NCI-H345 treated with DMSO at 0.1 percent for 48 hours (cell line): ENCODE measurements at regions not wholly inside any gene's neighbourhood (a gene's known extent, or its start where the extent isn't known, plus 50 kb on each side); places are given as distances from the start of the nearest gene placed in this dataset.

Experiments used
- DNase-seq: peaks from one replicate; lab custom pipeline; 2025; ENCODE audit not compliant: unreplicated experiment; lab: John Stamatoyannopoulos, UW

DNA sequence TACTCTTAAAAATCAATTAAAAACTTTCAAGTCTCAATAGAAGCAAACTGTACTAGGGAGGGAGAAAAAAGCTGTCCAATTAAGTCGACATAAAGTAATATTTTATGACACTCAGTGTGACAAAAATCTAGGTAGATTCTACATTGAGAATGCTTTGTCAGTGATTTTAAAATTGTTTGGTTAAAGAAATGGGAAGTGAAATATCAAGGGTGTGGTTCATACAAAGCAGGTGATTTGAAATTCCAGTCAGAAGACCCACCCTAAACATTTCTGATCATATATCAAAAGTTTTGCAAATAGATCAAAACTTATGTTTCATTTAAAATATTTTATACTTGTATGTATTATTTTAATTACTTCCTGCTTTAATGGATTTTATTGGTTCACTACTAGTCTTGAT is 338.9 kb upstream of the DCC start:
- no peak for DNase-seq

GRCh38 chr18:52002600-52002999 is 337.4 kb upstream of the DCC start:
- no peak for DNase-seq

GRCh38 chr18:52007105-52007504 is 332.9 kb upstream of the DCC start:
- DNase-seq = no peak

DNA sequence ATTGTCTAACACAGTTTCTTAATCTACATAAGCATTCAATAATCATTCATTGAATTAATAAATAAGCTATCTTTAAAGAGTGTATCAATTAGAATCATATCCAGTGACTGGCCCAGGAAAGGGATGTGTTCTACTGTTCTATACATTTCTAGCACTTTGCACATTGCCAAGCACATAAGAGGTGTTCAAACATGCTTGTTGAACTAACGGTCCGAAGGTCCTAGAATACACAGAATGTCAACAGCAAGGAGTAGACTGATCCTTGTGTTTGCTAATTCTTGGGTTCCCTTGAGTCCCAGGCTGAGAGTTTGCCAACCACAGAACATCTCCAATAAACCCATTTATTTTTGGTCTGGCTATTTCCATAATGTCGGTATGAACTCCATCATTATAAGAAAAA is 331.7 kb upstream of the DCC start:
- no peak for DNase-seq

- DNase-seq = no peak
Observed at GRCh38 chr18:52008736-52009135, 331.3 kb upstream of the DCC start.

GRCh38 chr18:52009958-52010357 is 330.0 kb upstream of the DCC start:
- no peak for DNase-seq

- DNase-seq = no peak
Observed at GRCh38 chr18:52045946-52046675, 293.9 kb upstream of the DCC start.

- no peak for DNase-seq
Observed at GRCh38 chr18:52046842-52047241, 293.2 kb upstream of the DCC start.

DNA sequence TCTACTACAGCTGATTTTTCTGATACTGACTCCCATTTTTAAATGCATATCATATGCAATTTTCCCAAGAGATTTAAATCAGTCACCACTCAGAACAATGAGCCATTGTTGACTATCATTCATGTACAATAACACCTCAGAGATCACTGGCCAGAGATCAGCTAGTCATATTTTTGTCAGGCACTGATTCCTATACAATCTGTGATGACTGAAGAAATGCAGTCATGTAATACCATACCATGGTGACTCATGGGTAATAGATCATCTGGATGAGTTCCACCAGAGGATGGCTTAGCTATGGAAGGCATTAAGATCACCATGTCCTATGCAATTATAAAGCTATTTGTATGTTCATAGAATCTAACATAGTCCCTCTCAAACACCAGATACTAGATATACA is 285.7 kb upstream of the DCC start:
- DNase-seq = no peak

DNA sequence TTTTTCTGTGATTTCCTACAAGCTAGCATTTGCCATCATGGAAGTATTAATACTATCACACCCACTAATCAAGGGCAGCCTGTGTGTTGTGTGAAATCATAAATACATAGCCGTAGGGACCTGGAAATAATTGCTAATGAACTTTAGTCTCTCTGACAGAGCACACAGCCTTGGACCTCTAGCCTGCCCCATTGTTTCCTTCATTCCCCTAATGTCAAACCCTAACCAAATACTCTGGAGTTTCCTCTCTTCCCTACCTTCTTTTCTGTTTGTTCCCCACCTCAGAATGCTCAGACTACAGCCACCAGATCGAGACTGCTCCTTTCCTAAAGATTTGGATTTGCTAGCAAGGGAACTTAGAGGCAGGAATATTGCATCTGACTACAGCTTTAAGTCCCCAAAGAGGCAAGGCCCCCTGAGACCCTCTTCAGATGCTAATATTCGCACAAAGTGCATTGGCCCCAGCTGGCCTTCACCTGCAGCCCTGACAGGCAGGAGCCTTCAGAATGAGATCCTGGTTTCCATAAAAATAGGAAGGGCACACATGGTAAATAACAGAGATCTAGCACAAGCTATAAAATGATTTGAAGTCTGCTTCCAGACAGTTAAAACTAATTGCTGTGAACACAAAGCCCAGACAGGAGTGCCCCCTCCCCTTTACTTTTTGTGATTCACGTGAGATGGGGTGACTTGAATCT is 279.2 kb upstream of the DCC start:
- DNase-seq = no peak

DNA sequence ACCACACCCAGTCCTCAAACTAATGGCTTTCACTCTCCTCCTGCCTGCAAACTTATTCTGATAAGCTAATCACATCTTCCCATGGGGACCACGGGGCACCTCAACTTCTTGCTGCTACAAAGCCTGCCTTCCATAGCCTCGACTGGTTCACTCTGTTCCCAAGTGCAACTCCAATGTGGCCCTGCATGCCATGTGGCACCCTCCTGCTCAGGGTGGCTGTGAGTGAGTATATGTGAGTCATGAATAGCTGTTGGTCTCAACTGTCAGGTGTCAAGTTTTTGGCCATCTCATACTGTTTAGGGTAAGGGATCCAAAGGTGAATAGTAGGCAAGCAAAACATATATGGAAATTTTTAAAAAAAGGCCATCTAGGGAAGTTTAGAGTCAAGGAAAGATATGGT is 276.1 kb upstream of the DCC start:
- no peak for DNase-seq

- DNase-seq = no peak
Observed at GRCh38 chr18:52069201-52069600, 270.8 kb upstream of the DCC start.

DNA sequence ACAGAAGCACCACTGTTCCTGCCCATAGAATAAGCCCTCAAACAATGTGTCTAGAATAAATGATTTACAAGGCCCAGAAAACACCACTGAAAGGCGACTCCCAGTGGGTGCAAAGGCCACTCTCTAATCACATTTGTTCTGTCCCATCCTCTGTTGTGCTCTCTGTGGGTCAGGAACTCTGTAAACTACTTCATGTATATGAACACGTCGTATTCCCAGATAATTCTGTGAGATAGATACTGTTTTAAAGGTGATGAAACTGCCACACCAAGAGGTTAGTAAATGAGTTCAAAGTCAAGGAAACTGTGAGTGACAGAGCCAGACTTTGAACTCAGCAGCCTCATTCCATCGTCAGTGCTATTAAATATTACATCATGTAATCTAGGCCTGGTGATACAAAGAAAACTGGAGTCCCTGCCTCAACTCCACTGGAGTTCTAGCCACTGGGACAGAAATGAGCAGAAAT is 269.7 kb upstream of the DCC start:
- no peak for DNase-seq

- no peak for DNase-seq
Observed at GRCh38 chr18:52077251-52077983, 262.6 kb upstream of the DCC start.

- DNase-seq = no peak
Observed at GRCh38 chr18:52082246-52082645, 257.8 kb upstream of the DCC start.

DNA sequence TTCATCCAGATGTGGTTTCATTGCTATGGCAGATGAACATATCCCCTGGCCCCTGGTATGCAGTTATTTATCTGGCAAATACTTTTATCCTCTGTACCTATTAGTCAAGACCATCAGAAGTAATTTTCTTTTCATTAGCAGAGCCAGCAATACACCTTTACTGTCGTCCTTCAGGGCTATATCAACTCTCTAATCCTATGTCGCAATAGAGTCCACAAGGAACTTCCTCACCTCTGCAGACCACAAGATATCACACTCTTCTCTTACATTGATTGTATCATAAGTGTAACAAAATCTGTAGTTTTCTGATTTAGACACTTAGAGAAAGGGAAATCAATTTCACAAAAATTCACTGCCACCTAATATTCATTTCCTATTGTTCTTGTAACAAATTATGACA is 252.9 kb upstream of the DCC start:
- no peak for DNase-seq

DNA sequence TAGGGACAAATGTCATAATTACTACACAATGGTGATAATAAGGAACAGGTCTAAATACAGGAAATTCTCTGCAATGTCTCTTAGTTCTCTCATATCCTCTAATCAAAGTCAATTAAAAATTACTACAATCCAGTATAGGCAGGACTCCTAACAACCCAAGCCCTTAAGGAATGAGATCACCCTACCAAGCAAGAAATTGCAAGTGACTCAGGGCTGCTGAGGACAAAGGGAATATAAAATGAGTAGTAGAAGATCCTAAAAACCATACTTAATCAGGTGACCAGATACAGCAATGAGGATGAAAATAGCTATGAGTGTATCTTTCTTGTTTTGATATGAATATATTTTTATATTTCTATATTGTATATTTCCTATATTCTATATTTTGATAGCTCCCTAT is 250.0 kb upstream of the DCC start:
- DNase-seq = no peak

DNA sequence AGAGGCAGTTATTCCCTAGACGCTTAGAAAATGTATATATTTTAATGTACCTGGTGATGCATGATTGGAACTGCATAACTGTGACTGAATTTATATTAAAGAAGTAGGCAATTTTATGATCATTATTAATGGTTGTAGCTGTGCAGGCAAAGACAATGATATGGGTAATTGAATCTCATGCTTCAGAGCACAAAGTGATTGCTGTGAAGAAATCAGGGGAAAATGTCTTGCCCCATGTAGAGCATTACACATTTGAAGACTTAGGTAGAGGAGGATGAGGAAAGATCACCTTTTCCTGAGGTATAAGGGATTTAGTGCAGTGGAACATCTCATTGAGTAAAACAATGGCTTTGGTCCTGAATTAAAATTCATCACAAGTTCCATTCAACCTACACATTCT is 246.8 kb upstream of the DCC start:
- no peak for DNase-seq

GRCh38 chr18:52118684-52119083 is 221.3 kb upstream of the DCC start:
- no peak for DNase-seq

- no peak for DNase-seq
Observed at GRCh38 chr18:52130624-52131301, 209.2 kb upstream of the DCC start.

DNA sequence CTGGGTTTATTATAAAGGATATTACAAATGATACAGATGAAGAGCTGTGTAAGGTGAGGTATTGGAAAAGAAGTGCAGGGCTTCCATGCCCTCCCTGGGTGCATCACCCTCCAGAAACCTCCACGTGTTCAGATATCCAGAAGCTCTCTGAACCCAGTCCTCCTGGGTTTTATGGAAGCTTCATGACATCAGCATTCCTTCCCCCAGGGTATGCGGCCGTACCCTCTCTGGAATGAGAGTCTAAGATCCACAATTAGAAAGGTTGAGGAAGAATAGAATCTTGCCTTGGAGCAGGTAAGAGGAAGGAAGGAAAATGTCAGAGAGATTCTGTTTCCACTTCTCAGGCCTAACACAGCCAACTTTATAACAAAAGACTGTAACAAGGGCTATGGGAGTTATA is 208.2 kb upstream of the DCC start:
- DNase-seq = no peak

DNA sequence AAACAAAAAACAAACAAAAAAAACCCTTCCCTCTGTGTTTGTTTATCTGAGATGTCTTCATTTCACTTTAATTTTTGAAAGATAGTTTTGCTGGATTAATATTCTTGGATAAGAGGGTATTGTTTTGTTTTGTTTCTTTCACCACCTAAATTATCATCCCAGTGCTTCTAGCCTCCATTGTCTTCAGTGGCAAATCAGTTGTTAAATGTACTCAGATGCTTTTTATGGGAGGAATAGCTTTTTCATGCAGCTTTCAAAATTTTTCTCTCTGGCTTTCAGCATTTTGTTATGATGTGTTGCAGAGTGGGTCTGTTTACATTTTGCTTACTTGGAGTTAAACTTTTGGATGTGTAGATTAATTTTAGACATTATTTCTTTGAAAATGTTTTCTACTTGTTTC is 203.5 kb upstream of the DCC start:
- DNase-seq = no peak
